NCI-H460 (cell line): ENCODE measurements at regions not wholly inside any gene's neighbourhood (a gene's known extent, or its start where the extent isn't known, plus 50 kb on each side); places are given as distances from the start of the nearest gene placed in this dataset.

Source experiments
- DNase-seq: peaks from one replicate; pipeline ENCODE4 v3.0.0-alpha.2; 2016; ENCODE audit warnings: low read depth; ENCODE audit errors: extremely low read depth

DNA sequence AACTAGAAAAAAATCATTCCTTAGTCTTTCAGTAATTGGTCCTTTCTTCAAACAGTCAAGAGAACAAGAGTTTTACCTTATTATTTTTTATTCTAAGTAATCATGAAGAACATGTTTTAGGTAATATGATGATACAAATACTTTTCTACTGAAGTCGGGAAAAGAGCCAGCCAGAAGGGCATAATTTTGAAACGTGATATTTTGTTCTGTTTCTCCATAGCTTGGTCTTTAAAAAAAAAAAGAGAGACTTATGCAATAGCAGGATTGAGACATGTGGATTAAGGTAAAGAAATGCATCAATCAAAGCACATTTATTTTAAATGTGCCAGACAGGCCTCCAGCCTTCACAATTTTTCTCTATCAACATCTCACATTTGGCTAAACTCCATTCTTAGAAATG is 1016.8 kb downstream of the CNTNAP5 start:
- DNase-seq = no peak

DNA sequence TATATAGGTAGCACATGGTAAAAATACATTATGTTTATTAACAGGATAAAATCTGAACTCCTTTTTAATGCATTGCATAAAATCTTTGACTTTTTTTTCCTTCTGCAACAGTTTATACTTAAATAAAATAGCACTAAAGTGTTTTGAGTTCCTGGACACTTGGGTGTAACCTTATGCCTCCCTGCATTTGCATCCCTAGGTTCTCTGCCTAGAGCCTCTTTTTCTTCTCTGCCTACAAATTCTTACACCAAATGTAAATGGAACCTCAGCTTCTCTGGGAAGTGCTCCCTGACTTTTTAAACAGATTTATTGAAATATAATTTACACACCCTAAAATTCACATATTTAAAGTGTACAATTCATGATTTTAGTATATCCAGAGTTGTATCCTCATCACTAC is 1017.6 kb downstream of the CNTNAP5 start:
- no peak for DNase-seq

DNA sequence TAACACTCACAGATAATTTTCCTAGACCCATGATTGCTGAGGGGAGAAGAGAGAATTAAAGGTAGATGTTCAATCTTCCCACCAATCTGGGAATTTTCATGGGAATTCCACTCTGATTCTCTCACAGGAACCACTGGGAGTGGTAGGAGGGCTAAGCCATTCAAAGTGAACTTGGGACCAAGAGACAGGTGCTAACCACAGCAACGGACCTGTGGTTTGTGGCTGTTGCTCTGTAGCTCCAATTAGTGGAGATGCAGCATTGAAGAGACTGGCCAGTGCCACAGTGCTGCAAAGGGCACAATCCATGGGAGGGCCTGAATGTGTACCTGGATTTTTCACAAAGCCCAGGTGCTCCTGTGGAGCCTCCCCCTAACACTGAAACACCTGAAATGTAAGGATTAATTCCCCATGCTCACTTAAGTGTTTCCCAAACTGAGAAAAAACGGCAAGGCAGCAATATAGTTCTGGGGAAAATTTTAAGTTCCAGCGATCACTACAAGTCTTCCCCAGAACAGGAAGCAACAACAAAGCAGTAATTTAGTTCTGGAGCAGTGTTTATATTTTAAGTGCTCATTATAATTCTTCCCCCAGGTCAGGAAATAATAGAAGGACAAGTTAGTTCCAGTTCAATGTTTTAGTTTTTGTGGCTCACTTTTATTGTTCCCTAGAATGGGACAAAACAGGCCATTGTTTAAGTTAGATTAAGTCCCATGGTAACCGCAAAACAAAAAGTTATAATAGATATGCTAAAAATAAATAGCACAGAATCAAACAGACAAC is 1045.8 kb downstream of the CNTNAP5 start:
- DNase-seq = no peak

DNA sequence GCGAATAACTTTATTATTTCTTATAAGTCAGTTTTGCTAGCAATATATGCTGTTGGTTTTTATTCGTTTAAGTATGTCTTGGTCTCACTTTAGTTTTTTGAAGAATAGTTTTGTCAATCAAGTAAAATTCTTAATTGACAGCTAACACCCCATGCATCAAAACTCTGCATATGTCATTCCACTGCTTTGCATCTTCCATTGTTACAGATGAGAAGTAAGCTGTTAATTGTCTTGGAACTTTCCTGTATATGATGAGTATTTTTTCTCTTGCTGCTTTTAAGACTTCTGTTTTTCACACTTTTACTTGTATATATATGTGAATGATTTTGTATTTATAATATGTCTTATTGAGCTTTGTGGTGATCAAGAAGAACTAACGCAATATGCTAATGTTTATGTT is 1048.4 kb downstream of the CNTNAP5 start:
- no peak for DNase-seq

DNA sequence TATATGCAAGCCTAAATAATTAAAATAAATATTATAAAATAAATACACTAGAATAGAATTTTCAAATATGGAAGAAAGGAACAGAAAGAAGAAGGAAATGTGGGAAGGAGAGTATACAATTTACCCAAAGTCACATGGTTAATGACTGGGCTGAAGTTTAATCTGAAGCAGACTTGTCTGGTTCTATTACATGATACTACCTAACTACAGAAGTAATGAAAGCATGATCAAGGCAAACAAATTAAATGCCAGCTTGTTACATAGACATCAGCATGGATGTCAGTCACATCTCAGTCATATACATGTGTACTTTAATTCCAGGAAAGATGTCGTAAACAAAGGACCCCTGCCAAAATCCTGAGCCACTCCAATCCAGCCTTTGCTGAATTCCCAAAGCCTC is 1060.8 kb downstream of the CNTNAP5 start:
- no peak for DNase-seq

DNA sequence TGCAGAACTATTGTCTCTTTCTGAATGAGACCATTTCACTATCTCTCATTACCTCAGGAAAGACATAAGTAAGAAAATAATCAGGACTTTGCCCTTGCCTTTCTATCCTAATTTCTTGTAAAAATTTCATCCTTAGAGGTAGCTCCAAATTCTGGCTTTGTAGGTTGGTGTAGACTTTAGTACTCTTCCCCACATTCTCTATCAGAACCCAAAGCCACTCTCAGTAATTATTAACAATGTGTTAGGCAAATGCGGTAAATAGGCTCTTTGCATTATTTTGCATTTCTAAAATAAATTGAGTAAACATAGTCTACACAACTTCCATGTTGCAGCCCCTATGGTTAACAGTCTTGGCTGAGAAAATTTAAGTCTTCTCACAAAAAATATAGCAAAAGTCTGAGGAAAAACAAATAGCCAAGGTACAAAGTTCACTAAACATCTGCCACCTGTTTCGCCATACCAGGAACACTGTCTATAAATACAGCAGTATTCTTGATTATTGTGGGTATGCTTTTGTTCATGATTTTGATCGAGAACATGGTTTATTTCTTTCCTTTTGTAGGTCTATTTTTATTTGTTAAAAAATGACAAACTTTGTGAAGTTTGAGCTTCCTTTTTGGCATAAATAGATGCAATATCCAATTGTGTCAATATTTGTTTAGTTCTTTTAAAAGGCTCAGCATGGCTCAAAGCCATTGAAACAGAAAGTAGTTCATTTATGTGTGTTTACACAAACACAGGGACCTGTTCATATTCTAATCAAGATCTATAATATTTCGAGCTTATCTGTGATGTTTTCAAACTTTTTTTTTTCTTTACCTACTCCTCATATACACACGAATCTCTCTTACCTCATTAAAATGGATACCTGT is 1061.5 kb downstream of the CNTNAP5 start:
- no peak for DNase-seq

DNA sequence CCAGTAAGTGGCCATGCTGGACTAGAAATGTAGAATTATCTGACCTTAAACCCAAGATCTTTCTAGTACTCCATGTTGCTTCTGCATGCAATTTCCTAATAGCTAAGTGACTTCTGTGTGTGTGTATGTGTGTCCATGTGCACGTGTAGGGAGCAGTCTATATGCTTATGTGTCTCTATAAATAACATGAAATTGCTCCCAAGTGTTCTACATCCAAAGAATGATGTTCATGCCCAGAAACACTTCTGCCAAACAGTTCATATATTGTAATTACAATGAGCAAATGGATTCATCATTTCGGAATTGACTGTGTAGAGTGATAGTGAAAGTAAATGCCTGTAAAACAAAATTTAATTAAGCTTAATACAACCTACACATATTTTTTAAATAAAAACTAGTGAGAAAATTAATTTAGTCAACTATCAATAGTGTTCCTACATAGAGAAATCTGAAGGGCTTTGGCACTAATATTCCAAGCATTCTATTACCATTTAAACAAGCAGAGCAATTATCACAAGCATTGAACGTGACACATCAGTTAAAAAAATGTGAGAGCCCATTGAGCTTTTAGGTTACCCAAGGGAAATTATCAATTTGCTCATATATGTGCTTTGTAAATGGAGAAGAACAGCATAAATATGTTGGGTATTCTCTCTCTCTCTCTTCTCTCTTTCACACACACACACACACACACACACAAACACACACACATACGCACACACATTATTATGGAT is 1067.4 kb downstream of the CNTNAP5 start:
- no peak for DNase-seq

DNA sequence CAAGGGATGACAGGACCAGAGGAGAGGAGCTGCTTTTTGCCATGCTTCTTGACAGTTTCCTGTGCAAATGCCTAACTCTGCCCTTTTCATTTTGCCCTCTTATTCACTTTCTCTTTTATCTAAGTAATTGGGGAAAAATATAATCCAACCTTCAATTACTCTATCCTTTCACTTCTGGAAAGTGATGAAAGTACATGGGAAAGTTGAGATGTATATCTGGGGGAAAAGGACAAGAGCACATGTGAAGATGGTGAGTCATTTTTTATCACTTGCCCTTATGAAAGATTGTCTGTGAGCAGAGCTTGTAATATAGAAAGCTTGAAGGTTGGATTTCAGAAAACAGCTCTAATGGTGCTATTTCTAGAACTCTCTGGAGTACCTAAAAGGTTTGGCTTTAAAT is 1070.7 kb downstream of the CNTNAP5 start:
- DNase-seq = no peak

DNA sequence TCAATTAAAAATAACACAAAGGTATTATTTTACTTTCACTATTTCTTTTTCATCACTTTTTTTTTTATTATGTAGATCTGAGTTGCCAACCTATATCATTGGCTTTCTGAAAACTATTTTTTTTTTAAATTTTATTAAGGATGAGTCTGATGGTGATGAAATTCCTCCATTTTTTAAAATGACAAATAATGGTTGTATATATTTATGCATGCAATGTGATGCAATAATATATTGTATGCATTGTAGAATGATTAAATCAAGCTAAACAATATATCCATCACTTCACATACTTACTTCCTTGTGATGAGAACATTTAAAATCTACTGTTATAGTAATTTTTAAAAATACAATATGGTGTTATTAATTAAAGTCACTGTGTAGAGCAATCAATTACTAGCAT is 1081.6 kb downstream of the CNTNAP5 start:
- DNase-seq = no peak

DNA sequence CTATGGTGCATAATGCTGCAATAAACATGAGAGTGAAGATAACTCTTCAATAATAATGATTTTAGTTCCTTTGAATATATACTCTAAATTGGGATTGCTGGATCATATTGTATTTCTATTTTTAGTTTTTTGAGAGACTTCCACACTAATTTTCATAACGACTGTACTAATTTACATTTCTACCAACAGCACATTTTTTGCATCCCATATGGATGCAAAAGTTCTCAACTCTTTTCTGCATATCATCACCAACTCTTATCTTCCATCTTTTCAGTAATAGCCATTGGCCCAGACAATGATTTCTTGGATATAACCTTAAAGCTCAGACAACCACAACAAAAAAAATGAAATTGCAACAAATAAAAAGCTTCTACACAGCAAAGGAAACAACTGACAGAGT is 1082.4 kb downstream of the CNTNAP5 start:
- no peak for DNase-seq

DNA sequence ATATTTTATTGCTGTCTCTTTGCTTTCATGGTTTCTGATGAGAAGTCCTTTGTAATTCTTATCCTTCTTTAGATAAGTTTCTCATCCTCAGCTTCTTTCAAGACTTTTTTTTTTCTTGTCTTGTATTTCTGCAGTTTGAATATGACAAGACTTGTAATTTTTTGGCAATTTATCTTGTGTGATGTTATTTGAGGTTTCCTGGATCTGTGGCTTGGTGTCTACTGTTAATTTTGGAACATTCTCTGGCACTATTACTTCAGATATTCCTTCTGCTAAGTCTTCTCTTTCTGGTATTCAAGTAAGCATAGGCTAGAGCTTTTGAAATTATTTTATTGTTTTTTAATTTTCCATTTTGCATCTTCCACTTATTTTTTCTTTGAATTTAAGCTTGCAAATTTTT is 1083.2 kb downstream of the CNTNAP5 start:
- DNase-seq = no peak

DNA sequence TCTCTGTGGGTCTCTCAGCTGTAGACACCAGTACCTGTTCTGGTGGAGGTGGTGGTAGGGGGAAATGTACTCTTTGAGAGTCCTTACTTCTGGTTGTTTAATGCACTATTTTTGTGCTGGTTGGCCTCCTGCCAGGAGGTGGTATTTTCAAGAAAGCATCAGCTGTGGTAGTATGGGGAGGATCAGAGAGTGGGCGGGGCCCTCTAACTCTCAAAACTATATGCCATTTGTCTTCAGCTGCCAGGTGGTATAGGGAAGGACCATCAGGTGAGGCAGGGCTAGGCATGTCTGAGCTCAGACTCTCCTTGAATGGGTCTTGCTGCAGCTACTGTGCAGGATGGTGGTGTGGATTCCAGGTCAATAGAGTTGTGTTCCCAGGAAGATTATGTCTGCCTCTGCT is 1100.8 kb downstream of the CNTNAP5 start:
- no peak for DNase-seq

DNA sequence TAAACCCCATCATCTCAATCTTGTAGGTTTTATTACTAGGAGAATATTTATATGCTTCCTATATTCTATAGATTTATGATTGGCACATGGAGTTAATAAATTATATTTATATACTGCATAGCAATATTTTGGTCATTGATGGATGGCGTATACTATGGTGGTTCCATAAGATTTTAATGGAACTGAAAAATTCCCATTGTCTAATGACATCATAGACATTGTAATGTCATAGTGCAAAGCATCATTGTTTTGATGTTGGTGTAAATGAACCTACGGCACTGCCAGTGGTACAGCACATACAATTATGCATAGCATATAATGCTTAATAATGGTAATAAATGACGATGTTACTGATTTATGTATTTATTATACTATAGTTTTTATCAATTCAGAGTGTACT is 1135.9 kb downstream of the CNTNAP5 start:
- DNase-seq = no peak

DNA sequence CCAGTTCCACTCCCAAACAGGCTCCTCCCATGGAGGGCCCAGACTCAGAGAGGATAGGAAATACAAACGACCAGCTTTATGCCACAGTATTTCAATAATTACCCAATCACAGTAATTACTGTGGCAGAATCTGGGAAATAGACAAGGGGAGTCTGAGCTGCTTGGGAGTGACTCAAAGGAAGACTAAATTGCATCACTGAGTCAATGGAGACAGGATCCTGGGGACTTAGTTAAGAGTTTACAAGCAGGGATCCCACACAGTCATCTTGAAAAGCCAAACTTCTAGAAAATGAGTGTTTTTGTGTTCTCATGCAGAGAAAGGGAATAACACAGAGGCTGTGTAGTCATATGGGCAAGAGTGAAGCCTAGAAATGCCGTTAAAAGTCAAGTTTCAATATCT is 1142.1 kb downstream of the CNTNAP5 start:
- DNase-seq = no peak

DNA sequence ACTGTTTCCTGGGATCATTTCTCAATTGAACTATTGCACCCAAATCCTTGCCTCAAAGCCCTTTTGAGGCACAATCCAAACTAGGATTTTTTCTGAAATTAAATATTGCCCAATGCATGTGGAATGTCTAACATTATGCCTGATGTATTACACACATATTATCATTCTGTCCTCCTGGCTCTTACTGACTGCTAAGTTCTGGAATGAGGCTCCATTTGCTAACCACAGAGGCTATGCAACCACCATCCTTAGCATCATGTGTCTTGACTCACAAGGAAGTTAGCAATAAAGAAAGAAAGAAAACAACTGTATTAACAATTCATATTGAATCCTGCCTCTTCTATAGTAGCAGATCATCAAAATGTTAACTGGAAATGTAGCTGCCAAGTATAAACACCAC is 1142.7 kb downstream of the CNTNAP5 start:
- peak; percentile 32 for DNase-seq

DNA sequence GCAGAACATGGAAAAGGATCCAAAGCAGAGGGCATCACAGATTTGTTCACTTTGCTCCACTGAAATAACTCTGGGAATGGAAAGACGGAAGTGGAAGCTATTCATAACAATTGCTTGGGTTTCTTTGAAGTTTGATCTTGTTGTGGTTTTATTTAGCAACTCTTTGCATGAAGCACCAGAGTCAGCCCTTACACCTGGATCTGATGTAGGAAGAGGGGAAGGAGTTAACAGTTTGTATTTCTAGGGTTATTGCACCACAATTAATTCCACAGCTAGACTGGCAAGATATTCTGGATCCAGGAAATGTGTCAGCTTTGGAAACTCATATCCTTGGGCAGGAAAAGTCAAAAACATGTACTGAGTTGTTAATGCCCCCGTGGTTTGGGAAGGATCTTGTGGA is 1143.4 kb downstream of the CNTNAP5 start:
- no peak for DNase-seq

DNA sequence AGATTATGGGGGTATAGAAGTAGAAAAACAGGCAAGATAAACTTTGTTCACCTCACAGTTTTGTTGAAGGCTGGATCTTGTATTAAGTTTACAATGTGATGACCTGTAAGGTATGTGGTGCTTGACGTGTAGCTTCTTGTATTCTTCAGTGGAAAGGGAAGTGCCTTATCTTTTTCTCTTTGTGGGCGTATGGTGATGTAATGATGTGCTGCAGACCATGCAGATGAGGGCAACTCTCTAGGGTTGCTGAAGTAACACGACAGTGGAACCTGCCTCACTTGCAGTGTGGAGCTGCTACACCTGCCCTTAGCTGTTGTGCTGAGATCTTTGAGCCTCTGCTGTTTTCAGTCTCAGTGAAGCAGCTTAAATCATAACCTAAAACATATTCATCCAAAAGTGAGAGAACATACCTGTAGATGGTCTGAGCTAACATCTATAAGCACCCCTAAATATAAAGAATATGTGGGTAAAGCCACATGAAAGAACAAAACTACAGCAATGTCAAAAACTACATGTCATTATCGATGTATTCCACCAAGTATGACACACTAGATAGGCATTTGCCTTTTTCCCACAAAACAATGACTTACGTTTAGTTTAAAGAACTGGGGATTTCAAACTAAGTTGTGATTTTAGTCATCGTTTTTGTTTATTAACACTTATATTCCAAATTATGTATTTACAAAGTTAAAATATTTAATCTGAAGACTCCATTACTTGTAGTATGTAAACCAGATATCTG is 1144.1 kb downstream of the CNTNAP5 start:
- peak; percentile 24 for DNase-seq

DNA sequence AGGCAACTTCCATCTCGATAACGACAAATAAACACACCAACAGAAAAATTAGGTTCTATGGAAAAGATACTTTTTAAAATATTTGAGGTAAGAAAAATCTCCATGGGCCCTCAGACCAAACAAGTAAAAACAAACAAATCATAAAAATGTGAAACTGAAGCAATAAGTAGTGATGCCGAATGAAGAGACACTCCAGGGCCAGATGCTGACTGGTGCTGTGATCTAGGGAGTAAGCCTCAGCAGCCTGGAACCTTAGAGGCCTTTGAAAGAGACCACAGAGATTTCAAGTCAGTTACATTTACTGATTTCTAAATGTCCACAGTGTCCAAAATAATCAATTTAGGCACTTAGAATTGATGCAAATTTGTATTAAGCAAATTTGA is 1144.7 kb downstream of the CNTNAP5 start:
- DNase-seq = no peak

DNA sequence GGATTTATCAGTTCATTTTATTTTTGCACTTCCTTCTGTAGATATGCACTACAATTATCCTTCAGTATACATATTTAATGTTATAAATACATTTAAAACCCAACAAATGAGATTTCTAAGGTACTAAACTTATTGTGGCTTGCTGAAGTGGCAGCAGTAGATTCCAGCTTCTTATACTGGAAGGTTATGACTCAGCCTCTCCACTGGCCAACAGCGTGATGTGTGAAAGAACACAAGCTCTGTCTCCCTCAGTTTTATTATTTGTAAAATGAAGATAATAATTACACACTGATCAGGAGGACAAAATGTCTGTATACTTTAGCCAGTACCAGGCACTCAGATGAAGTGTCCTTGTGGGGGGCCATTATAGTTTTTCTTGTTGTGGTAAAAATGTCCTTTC is 1147.1 kb downstream of the CNTNAP5 start:
- no peak for DNase-seq

DNA sequence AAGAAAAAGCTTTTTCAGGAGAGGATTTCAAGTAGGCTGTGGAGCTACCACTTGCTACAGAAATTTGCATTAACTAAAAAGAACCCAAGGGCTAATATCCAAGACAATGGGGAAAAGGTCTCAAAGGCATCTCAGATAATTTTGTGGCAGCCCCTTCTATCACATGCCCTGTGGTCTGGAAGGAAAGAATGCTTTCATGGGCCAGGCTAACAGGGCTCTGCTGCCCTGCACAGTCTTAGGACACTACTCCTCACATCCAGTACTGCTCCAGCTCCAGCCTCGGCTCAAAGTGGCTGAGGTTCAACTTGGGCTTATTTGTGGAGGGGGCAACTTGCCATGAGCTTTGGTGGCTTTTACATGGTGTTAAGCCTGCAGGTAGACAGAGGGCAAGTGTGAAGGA is 1150.3 kb downstream of the CNTNAP5 start:
- DNase-seq = no peak
